ENCODE measurements at regions not wholly inside any gene's neighbourhood (a gene's known extent, or its start where the extent isn't known, plus 50 kb on each side); places are given as distances from the start of the nearest gene placed in this dataset.
"Not testable (repeated sequence)": the region's sequence is repeated elsewhere in the genome, so short reads cannot be mapped to it uniquely, and the experiment has no call there.

- Histone ChIP-seq H3K9me3 (no peaks in the 10 kb centered on the region), H3K4me1 (no peaks in the 10 kb centered on the region), H3K4me3 (ENCODE audit: low read depth, low read length) (no peak overlapping the region), H3K36me3 (no peaks in the 10 kb centered on the region), H3K27me3 (no peaks in the 10 kb centered on the region)
- TF ChIP-seq, protein P1, sequence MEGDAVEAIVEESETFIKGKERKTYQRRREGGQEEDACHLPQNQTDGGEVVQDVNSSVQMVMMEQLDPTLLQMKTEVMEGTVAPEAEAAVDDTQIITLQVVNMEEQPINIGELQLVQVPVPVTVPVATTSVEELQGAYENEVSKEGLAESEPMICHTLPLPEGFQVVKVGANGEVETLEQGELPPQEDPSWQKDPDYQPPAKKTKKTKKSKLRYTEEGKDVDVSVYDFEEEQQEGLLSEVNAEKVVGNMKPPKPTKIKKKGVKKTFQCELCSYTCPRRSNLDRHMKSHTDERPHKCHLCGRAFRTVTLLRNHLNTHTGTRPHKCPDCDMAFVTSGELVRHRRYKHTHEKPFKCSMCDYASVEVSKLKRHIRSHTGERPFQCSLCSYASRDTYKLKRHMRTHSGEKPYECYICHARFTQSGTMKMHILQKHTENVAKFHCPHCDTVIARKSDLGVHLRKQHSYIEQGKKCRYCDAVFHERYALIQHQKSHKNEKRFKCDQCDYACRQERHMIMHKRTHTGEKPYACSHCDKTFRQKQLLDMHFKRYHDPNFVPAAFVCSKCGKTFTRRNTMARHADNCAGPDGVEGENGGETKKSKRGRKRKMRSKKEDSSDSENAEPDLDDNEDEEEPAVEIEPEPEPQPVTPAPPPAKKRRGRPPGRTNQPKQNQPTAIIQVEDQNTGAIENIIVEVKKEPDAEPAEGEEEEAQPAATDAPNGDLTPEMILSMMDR (IDR thresholded peaks at IDR 0.05; ENCODE audit: low read depth, low read length): no peak
- DNase-seq: no peak
Measured at GRCh38 chr1:55305735-55306134, 90.6 kb upstream of the USP24 start.

DNA sequence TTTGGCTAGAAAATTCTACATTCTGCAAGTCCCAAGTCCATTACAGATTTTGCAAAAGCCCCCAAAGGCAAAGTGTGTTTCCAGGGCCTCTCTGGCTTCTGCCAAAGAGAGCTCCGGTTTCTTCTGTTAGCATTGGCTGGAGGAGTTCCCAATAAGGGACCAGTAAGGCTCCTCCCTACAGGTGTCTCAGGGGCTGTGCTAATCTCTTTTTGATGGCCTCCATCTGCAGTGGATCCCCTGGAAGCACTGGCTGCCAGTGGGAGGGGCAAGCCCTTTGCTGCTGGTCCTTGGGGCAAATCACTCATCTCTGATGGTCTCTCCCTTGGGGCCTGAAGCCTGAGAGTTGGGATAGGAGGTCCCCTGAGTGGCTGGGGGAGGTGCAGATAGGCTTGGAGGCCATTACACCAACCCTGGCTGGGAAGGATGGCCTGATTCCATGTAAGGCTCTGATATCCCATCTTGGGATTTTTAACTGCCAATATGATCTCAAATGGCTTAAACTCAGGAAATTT is 89.1 kb upstream of the USP24 start:
- Histone ChIP-seq H3K27me3 (no peaks in the 10 kb centered on the region), H3K4me3 (ENCODE audit: low read depth, low read length) (no peak overlapping the region), H3K9me3 (no peaks in the 10 kb centered on the region), H3K36me3 (no peaks in the 10 kb centered on the region), H3K4me1 (no peaks in the 10 kb centered on the region)
- DNase-seq: peak; percentile 5
- TF ChIP-seq, protein P1 (IDR thresholded peaks at IDR 0.05; ENCODE audit: low read depth, low read length): no peak

- no peaks in the 10 kb centered on the region for H3K4me1 ChIP-seq
- H3K4me3 ChIP-seq (ENCODE audit: low read depth, low read length): no peak overlapping the region
- TF ChIP-seq, protein P1 (IDR thresholded peaks at IDR 0.05; ENCODE audit: low read depth, low read length): no peak
- no peaks in the 10 kb centered on the region for H3K27me3 ChIP-seq
- no peak for DNase-seq
- H3K9me3 ChIP-seq: no peaks in the 10 kb centered on the region
- H3K36me3 ChIP-seq: no peaks in the 10 kb centered on the region
Measured at GRCh38 chr1:55302972-55303371, 87.8 kb upstream of the USP24 start.

GRCh38 chr1:55301912-55302311 is 86.7 kb upstream of the USP24 start:
- Histone ChIP-seq H3K4me3 (ENCODE audit: low read depth, low read length) (no peak overlapping the region), H3K27me3 (no peaks in the 10 kb centered on the region), H3K4me1 (no peaks in the 10 kb centered on the region), H3K9me3 (no peaks in the 10 kb centered on the region), H3K36me3 (no peaks in the 10 kb centered on the region)
- TF ChIP-seq, protein P1 (IDR thresholded peaks at IDR 0.05; ENCODE audit: low read depth, low read length): no peak
- DNase-seq: no peak

GRCh38 chr1:55300975-55301374 is 85.8 kb upstream of the USP24 start:
- no peaks in the 10 kb centered on the region for H3K4me1 ChIP-seq
- H3K36me3 ChIP-seq: no peaks in the 10 kb centered on the region
- H3K9me3 ChIP-seq: no peaks in the 10 kb centered on the region
- TF ChIP-seq, protein P1 (IDR thresholded peaks at IDR 0.05; ENCODE audit: low read depth, low read length): no peak
- DNase-seq: no peak
- no peaks in the 10 kb centered on the region for H3K27me3 ChIP-seq
- H3K4me3 ChIP-seq (ENCODE audit: low read depth, low read length): no peak overlapping the region

- TF ChIP-seq, protein P1 (IDR thresholded peaks at IDR 0.05; ENCODE audit: low read depth, low read length): no peak
- no peak for DNase-seq
- Histone ChIP-seq H3K9me3 (no peaks in the 10 kb centered on the region), H3K4me1 (no peaks in the 10 kb centered on the region), H3K27me3 (no peaks in the 10 kb centered on the region), H3K36me3 (no peaks in the 10 kb centered on the region), H3K4me3 (ENCODE audit: low read depth, low read length) (no peak overlapping the region)
Measured at GRCh38 chr1:55298167-55298894, 83.2 kb upstream of the USP24 start.

DNA sequence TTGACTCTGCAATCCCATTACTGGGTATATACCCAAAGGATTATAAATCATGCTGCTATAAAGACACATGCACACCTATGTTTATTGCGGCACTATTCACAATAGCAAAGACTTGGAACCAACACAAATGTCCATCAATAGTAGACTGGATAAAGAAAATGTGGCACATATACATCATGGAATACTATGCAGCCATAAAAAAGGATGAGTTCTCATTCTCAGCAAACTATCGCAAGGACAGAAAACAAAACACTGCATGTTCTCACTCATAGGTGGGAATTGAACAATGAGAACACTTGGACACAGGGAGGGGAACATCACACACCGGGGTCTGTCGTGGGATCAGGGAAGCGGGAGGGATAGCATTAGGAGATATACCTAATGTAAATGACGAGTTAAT is 81.1 kb upstream of the USP24 start:
- not testable (repeated sequence) for H3K4me1 ChIP-seq; DNase-seq; H3K4me3 ChIP-seq (ENCODE audit: low read depth, low read length); H3K36me3 ChIP-seq; H3K9me3 ChIP-seq; H3K27me3 ChIP-seq
